SW 1271 (cell line): ENCODE measurements at regions not wholly inside any gene's neighbourhood (a gene's known extent, or its start where the extent isn't known, plus 50 kb on each side); places are given as distances from the start of the nearest gene placed in this dataset.
"Not testable (repeated sequence)": the region's sequence is repeated elsewhere in the genome, so short reads cannot be mapped to it uniquely, and the experiment has no call there.

ENCODE experiments used
- DNase-seq, 2 experiments: peaks; one replicate each; lab custom pipeline; 2025; lab: John Stamatoyannopoulos, UW

DNA sequence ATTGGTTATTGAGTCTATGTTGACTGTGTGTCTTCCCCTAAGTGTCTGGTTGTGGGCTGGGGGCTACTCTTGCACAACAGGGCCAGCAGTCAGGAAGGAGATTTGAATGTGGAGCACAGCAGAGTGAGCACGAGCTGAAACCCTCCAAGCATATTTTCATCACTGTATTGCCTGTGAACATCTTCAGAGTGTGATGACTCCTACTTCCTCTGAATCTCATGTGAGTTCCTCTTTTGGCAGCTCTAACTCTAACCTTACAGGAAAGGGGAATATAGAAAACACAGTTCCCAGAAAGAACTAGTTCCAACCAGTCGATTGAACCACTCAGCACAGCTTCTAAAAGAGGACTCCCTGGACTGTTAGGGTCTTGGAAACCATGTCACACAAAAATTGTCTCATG lies 211.6 kb downstream of the RAP2B start:
- no peak for DNase-seq

DNA sequence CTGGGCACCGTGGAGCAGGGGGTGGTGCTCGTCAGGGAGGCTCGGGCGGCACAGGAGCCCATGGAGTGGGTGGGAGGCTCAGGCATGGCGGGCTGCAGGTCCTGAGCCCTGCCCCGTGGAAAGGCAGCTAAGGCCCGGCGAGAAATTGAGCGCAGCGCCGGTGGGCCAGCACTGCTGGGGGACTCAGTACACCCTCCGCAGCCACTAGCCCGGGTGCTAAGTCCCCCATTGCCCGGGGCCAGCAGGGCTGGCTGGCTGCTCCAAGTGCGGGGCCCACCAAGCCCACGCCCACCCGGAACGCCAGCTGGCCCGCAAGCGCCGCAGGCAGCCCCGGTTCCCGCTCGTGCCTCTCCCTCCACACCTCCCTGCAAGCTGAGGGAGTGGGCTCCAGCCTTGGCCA lies 216.3 kb downstream of the RAP2B start:
- not testable (repeated sequence) for DNase-seq

DNA sequence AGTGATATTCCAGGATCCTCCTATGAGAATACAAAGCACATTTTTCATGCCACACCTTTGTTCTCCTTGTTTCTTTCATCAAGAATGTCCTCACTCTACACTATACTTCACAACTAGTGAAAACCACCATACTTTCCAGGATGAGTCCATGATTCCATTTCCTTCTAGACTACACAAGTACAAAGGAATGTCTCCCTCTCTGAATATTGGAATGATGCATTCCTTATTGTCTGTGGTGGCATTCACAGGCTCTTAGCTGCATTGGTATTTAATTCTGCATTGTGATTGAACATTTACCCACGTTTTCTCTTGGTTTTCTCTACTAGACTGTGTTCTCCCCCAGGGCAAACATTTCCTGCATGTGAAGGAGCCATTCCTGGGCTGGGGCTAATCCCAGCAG lies 217.5 kb downstream of the RAP2B start:
- DNase-seq, result no peak

DNA sequence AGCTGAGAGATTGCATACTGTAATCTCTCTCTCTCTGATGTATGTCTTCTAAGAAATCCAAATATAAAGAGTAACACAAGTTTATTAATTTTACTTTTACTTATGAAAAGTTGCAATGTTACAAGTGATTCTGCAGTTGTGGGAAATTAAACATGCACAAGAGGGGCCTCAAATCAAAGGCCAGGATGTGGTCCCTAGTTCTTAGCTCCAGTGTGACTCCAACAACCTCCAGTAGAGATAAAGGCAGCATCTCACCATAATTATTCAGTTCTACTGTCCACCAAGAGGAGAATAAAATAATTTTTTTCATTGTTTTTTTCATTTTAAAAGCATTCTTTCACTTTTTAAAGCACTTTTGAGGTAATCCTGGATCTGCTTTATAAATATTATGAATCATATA lies 223.3 kb downstream of the RAP2B start:
- DNase-seq, result no peak

DNA sequence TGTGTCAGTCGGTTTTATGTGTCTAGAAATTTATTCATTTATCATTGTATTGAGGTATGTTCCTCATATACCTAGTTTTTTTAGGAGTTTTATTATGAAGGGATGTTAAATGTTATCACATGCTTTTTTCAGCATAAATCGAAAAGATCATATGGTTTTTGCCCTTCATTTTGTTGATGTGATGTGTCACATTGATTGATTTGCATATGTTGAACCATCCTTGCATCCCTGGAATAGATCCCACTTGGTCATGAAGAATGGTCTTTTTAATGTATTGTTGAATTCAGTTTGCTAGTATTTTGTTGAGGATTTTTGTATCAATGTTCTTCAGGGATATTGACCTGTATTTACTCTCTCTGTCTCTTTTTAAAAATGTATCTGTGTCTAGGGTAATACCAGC lies 230.3 kb downstream of the RAP2B start:
- DNase-seq, result no peak

DNA sequence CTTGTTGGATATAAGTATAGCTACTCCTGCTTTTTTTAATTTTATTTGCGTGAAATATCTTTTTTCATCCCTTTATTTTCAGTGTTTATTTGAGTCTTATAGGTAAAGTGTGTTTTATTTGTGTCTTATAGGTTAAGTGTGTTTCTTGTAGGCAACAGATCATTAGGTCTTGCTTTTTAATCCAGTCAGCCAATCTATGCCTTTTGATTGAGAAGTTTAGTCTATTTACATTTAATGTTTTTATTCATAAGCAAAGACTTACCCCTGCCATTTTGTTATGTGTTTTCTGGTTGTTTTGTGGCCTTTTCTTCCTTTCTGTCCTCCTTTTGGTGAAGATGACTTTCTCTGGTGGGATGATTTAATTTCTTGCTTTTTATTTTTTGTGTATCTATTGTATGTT lies 232.0 kb downstream of the RAP2B start:
- no peak for DNase-seq

DNA sequence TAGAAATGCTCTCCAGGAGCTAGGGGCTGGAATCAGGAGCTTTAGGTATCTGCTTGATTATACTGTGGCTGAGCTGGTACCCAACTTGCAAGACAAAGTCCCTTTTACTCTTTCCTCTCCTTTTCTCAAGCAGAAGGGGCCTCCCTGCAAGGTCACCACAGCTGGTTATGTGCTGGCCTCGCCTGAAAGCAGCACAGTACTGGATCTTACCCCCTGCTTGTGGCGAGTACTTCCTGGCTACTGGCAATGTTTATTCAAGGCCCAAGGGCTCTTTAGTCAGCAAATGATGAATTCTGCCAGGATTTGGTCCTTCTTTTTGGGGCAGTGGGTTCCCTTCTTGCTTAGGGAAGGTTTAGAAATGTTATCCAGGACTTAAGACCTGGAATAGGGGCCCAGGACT lies 234.6 kb downstream of the RAP2B start:
- no peak for DNase-seq

- no peak for DNase-seq
Observed at GRCh38 chr3:153397794-153398193, 235.8 kb downstream of the RAP2B start.

GRCh38 chr3:153399636-153400035 lies 237.6 kb downstream of the RAP2B start:
- no peak for DNase-seq

GRCh38 chr3:153400641-153401040 lies 238.6 kb downstream of the RAP2B start:
- DNase-seq, result no peak

GRCh38 chr3:153404157-153404556 lies 242.1 kb downstream of the RAP2B start:
- no peak for DNase-seq

DNA sequence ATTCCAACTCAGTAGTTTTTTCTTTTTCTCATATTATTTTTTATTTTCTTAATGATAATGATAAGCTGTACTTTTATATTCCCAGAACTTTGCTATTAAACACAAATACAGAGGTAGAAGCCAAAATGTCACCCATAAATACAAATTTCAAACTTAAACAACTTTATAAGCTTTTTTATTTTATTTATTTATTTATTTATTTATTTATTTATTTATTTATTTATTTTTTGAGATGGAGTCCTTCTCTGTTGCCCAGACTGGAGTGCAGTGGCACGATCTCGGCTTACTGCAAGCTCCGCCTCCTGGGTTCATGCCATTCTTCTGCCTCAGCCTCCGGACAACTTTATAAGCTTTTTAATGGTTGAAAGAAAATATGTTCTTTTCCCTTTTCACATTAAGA lies 243.3 kb downstream of the RAP2B start:
- not testable (repeated sequence) for DNase-seq

GRCh38 chr3:153410517-153410916 lies 248.5 kb downstream of the RAP2B start:
- no peak for DNase-seq

DNA sequence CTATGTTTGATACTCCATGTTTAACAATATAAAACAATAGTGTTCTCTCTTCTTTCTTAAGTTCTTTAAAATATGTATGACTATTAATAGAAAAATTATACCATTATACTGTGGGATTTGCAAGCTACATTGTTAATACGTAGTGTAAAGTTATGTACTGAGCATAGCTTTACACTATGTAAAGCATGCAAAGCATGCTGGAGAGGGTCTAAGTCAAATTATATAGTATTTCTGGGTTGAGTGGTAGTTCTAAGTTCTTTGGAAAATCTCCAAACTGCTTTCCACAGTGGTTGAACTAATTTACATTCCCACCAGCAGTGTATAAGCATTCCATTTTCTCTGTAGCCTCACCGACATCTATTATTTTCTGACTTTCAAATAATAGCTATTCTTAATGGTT lies 253.0 kb downstream of the RAP2B start:
- no peak for DNase-seq

- no peak for DNase-seq
Observed at GRCh38 chr3:153422314-153422713, 260.3 kb downstream of the RAP2B start.

DNA sequence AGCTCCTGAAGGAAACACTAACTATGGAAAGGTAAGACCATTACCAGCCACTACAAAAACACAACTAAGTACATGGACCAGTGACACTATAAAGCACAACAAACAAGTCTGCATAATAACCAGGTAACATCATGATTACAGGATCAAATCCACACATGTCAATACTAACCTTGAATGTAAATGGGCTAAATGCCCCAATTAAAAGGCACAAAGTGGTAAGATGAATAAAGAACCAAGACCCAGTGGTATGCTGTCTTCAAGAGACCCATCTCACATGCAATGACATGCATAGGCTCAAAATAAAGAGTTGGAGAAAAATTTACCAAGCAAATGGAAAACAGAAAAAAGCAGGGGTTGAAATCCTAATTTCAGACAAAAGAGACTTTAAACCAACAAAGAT lies 261.8 kb downstream of the RAP2B start:
- DNase-seq, result not testable (repeated sequence)

- DNase-seq, result no peak
Observed at GRCh38 chr3:153426344-153426743, 264.3 kb downstream of the RAP2B start.

- no peak for DNase-seq
Observed at GRCh38 chr3:153426803-153427202, 264.8 kb downstream of the RAP2B start.

DNA sequence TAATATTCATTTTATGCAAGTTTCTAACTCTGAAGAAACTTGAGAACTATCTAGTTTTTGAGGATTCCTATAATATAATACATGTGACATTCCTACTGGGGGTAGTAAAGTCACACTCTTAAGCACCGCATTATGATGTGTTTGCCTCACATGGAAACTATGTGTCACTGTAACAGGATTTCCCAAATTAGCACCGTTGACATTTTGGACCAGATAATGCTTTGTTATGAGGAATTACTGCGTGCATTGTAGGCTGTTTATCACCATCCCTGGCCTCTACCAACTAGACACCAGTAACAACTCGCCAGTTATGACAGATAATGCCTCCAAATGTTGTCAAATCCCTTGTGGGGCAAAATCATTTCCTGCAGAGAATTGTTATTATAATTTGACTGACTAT lies 267.8 kb downstream of the RAP2B start:
- no peak for DNase-seq

DNA sequence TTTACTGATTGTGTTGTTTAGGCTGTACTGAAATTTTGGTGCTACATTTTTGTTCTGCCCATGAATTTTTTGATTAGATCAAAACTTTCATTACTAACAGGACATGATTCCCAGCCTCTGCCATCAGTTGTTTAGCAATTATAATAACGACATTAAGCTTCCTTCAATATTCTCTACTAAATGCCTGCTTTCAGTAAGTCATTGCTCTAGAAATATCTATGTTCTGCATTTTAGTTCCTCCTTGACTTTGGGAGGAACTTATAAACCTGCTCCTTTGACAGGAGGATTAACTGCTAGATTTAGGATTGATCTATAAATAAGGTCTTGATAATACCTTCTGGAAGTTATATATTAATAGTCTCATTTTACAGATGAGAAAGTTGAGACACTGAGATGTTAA lies 269.1 kb downstream of the RAP2B start:
- no peak for DNase-seq

GRCh38 chr3:153437666-153438065 lies 275.6 kb downstream of the RAP2B start:
- no peak for DNase-seq

- no peak for DNase-seq
Observed at GRCh38 chr3:153438271-153438670, 276.2 kb downstream of the RAP2B start.

- DNase-seq, result no peak
Observed at GRCh38 chr3:153439780-153440179, 277.8 kb downstream of the RAP2B start.

- no peak for DNase-seq
Observed at GRCh38 chr3:153440311-153440710, 278.3 kb downstream of the RAP2B start.

GRCh38 chr3:153442386-153442785 lies 280.4 kb downstream of the RAP2B start:
- no peak for DNase-seq
